SK-N-SH treated with all-trans-retinoic acid at 6 μM for 48 hours (cell line): ENCODE measurements at regions not wholly inside any gene's neighbourhood (a gene's known extent, or its start where the extent isn't known, plus 50 kb on each side); places are given as distances from the start of the nearest gene placed in this dataset.

Source experiments
- ARNTL ChIP-seq: fragments of 450-650 bp; formaldehyde crosslinking; IDR thresholded peaks from 2 replicates; pipeline ENCODE4 v1.5.0; 2020; ENCODE audit warnings: low read depth, mild to moderate bottlenecking, moderate library complexity, borderline replicate concordance
- ESRRG ChIP-seq: fragments of 250-450 bp; sonication (Bioruptor Pico); IDR thresholded peaks from 2 replicates; pipeline ENCODE4 v1.6.1; 2021; ENCODE audit warnings: mild to moderate bottlenecking
- GLIS3 ChIP-seq: fragments of 250-450 bp; sonication (Bioruptor Pico); IDR thresholded peaks from 2 replicates; pipeline ENCODE4 v1.5.0; 2020; ENCODE audit warnings: mild to moderate bottlenecking, moderate library complexity
- ISL1 ChIP-seq: fragments of 250-450 bp; sonication (Bioruptor Pico); IDR thresholded peaks from 2 replicates; pipeline ENCODE4 v2.1.2; 2022; ENCODE audit warnings: mild to moderate bottlenecking, moderate library complexity
- RARB ChIP-seq: fragments of 250-450 bp; sonication (Bioruptor Pico); IDR thresholded peaks from 2 replicates; pipeline ENCODE4 v1.8.0; 2021; ENCODE audit warnings: mild to moderate bottlenecking, moderate library complexity
- ZC3H10 ChIP-seq: fragments of 250-450 bp; sonication (Bioruptor Pico); IDR thresholded peaks from 2 replicates; pipeline ENCODE4 v1.5.1; 2021; ENCODE audit warnings: mild to moderate bottlenecking, moderate library complexity
- ZFP3 ChIP-seq: fragments of 250-450 bp; sonication (Bioruptor Pico); IDR thresholded peaks from 2 replicates; pipeline ENCODE4 v1.5.0; 2020; ENCODE audit warnings: mild to moderate bottlenecking, moderate library complexity
- ZNF565 ChIP-seq: fragments of 450-650 bp; formaldehyde crosslinking; conservative IDR thresholded peaks from 2 replicates; pipeline ENCODE4 v1.5.0; 2020; ENCODE audit warnings: low read depth, mild to moderate bottlenecking, moderate library complexity
- ZNF70 ChIP-seq: fragments of 450-650 bp; formaldehyde crosslinking; IDR thresholded peaks from 2 replicates; pipeline ENCODE4 v1.5.0; 2020; ENCODE audit warnings: mild to moderate bottlenecking, moderate library complexity
- TF ChIP-seq, protein P1 (sequence below): fragments of 250-450 bp; sonication (Bioruptor Pico); IDR thresholded peaks from 2 replicates; pipeline ENCODE4 v1.8.0; 2021; ENCODE audit warnings: low read depth, mild to moderate bottlenecking, moderate library complexity, borderline replicate concordance
- TF ChIP-seq, protein P2 (sequence below): fragments of 250-450 bp; sonication (Bioruptor Pico); IDR thresholded peaks from 2 replicates; pipeline ENCODE4 v1.5.1; 2020; ENCODE audit warnings: low read depth, mild to moderate bottlenecking, moderate library complexity
- TF ChIP-seq, protein P3 (sequence below): fragments of 250-450 bp; sonication (Bioruptor Pico); IDR thresholded peaks from 2 replicates; pipeline ENCODE4 v1.8.0; 2020; ENCODE audit warnings: mild to moderate bottlenecking, moderate library complexity, borderline replicate concordance

DNA sequence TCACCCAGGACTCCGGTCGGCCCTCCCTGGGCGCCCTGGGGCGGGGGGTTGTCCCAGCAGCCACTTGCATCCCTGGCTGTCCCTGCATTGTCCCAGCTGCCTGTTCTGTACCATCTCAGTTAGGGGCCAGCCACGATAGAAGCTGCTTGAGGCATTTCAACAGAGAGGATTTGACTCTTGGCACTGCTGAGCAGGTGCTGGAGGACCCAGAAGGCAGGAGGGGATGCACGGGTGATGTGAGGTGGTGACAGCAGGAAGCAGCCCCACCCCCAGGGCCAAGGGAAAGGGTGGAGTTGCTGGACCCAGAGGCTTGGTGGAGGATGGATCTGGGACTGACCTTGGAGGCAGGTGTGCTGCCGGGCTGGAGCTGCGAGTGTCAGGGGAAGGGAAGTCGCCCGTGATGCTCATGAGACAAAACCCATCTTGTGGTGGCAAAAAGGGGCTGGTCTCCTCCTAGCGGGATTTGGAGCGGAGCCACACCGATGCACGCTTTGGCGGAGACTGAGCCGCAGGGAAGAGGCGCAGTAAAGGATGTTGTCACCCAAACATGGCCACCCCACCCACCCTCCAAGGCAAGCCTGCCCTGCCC, 188.0 kb upstream of the GSE1 start:
- TF ChIP-seq ZNF70 (CRISPR knock-in tag) (no peak), ZFP3 (no peak), ISL1 (CRISPR knock-in tag) (no peak), RARB (CRISPR knock-in tag) (no peak), ZC3H10 (CRISPR knock-in tag) (no peak), ARNTL (CRISPR knock-in tag) (no peak), GLIS3 (CRISPR knock-in tag) (no peak), ZNF565 (CRISPR knock-in tag) (no peak), ESRRG (CRISPR knock-in tag) (no peak)
- TF ChIP-seq, protein P1, sequence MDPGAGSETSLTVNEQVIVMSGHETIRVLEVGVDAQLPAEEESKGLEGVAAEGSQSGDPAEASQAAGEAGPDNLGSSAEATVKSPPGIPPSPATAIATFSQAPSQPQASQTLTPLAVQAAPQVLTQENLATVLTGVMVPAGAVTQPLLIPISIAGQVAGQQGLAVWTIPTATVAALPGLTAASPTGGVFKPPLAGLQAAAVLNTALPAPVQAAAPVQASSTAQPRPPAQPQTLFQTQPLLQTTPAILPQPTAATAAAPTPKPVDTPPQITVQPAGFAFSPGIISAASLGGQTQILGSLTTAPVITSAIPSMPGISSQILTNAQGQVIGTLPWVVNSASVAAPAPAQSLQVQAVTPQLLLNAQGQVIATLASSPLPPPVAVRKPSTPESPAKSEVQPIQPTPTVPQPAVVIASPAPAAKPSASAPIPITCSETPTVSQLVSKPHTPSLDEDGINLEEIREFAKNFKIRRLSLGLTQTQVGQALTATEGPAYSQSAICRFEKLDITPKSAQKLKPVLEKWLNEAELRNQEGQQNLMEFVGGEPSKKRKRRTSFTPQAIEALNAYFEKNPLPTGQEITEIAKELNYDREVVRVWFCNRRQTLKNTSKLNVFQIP (CRISPR knock-in tag): no peak
- TF ChIP-seq, protein P2, sequence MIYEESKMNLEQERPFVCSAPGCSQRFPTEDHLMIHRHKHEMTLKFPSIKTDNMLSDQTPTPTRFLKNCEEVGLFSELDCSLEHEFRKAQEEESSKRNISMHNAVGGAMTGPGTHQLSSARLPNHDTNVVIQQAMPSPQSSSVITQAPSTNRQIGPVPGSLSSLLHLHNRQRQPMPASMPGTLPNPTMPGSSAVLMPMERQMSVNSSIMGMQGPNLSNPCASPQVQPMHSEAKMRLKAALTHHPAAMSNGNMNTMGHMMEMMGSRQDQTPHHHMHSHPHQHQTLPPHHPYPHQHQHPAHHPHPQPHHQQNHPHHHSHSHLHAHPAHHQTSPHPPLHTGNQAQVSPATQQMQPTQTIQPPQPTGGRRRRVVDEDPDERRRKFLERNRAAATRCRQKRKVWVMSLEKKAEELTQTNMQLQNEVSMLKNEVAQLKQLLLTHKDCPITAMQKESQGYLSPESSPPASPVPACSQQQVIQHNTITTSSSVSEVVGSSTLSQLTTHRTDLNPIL: no peak
- TF ChIP-seq, protein P3, sequence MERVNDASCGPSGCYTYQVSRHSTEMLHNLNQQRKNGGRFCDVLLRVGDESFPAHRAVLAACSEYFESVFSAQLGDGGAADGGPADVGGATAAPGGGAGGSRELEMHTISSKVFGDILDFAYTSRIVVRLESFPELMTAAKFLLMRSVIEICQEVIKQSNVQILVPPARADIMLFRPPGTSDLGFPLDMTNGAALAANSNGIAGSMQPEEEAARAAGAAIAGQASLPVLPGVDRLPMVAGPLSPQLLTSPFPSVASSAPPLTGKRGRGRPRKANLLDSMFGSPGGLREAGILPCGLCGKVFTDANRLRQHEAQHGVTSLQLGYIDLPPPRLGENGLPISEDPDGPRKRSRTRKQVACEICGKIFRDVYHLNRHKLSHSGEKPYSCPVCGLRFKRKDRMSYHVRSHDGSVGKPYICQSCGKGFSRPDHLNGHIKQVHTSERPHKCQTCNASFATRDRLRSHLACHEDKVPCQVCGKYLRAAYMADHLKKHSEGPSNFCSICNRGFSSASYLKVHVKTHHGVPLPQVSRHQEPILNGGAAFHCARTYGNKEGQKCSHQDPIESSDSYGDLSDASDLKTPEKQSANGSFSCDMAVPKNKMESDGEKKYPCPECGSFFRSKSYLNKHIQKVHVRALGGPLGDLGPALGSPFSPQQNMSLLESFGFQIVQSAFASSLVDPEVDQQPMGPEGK (CRISPR knock-in tag): no peak
